RWPE1 (cell line): ENCODE measurements at regions not wholly inside any gene's neighbourhood (a gene's known extent, or its start where the extent isn't known, plus 50 kb on each side); places are given as distances from the start of the nearest gene placed in this dataset.

Experiments
- CTCF ChIA-PET: fragments of 350-600 bp; sonication (Branson Sonifier 250); formaldehyde crosslinking; extraction: SDS; loops from one replicate; lab custom pipeline; 2021; lab: Yijun Ruan, JAX
- POLR2A ChIA-PET: fragments of 400-600 bp; formaldehyde crosslinking; extraction: SDS; loops from one replicate; lab custom pipeline; 2020; ENCODE audit warnings: antibody characterized with exemption; ENCODE audit not compliant: low non-redundant PET; lab: Yijun Ruan, JAX
- DNase-seq: peaks from one replicate; pipeline ENCODE4 v3.0.0; 2012; ENCODE audit warnings: low spot score
- H3K27ac ChIP-seq: fragments of 450-650 bp; 2 replicates; pipeline ENCODE4 v1.5.1; 2017
- CTCF ChIP-seq: fragments of 450-650 bp; conservative IDR thresholded peaks from 2 replicates; pipeline ENCODE4 v1.5.1; 2017; ENCODE audit warnings: low read depth, mild to moderate bottlenecking

DNA sequence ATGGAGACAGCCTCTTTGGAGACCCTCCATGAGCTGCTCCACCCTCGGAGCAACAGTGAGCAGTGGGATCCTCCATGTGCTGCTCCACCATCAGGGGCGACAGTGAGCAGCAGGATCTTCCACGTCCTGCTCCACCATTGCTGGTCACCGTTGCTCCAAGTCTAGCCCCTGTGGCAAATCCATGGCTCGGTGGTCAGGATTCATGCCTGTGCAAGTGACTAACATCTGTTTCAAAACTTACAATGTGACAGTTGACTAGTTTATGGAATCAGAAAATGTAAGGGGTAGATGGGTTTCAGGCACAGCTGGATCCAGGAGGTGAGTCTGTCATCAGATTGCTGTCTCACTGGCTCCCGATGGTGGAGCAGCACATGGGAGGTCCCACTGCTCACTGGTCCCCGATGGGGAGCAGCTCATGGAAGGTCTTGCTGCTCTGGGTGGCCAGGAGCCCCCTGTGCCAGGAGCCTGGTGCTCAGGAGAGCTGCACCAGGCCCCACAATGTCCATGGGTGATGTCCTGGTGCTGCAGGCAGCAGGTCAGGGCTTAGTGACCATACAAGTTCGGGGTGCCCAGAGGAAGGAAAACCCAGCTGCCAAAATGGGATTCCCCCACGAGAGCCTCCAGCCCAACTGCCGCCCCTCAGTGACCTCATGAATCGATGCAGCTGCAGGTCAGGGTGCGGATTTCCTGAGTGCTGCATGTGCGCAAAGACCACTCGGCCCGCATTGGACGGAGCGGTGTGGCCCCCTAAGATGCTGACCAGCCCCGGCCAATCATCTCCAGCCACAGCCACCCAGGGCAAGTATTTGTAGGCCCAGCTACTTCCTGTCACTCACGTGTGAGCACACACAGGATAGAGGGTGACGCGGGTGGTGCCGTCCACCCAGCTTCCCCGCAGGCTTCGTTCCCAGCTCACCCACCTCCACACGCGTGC, 116.5 kb upstream of the OTOS start:
- CTCF ChIA-PET, result interaction anchor here (1.2 kb wide), 1 partner anchor 187 kb away, joined by 3 read pairs; no protein-coding TSS in a partner anchor
- peak overlapping the region; percentile 85 for H3K27ac ChIP-seq
- POLR2A ChIA-PET, result no interaction called here
- no peak for TF ChIP-seq CTCF
- no peak for DNase-seq

DNA sequence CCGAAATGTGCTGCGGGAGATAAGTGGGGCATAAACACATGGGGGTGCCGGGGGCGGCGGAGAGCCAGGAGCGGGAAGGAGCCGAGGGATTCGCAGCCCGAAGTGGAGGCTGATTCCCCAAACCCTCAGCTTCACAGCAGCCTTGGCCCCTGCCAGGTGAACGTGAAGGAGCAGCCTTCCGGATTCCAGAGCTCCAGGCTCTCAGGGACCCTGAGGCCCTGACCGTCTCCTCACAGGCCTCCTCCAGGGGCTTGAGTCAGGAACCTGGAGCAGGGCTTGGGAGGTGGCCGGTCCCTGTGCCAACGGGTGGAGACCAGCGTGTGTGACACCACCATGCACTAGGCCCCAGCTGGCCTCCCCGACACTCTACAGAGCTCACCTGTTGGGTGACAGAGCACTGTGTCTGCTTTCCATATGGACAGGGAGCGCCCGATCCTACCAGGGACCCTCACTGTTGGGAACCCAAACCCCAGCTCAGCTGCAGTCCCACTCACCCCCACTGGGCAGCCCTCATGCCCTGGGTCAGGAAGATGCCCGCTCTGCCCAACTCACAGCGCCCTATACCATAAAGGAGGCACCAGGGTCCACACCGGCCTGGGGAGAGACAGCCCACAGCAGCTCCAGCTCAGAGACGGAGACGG, 117.6 kb upstream of the OTOS start:
- POLR2A ChIA-PET, result no interaction called here
- CTCF ChIA-PET, result interaction anchor here (0.6 kb wide), 1 partner anchor 12 kb away, joined by 3 read pairs; no protein-coding TSS in a partner anchor
- TF ChIP-seq CTCF, result no peak
- no peak for DNase-seq
- H3K27ac ChIP-seq, result 0 out of 2 replicates have a peak overlapping the region, but pooled peaks have one; percentile 10

DNA sequence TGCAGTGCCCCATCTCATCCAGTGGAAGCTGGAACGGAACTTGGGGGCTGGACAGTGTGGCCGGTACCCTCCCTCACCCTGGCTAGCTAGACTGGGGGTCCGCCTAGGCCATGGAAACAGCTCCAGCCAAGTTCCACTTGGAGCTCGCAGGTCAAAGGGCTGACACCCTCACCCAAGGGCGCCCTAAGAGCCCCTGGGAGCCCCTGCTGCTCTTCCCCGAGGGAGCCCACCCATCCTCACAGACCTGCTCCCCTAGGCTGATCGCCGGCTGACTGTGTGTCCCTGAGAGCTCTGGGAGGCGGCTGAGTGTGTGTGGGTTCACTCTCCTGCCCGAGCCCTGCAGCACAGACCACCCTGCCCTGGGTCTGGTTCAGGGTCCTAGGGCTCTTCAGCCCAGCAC, 118.2 kb upstream of the OTOS start:
- POLR2A ChIA-PET, result no interaction called here
- H3K27ac ChIP-seq, result no peak overlapping the region
- CTCF ChIA-PET, result interaction anchor here (0.5 to 0.6 kb wide), 2 partner anchors 11 to 163 kb away, joined by 3 read pairs; no protein-coding TSS in a partner anchor
- DNase-seq, result no peak
- TF ChIP-seq CTCF, result no peak

GRCh38 chr2:240259201-240259923, 118.9 kb upstream of the OTOS start:
- no peak for TF ChIP-seq CTCF
- POLR2A ChIA-PET, result no interaction called here
- CTCF ChIA-PET, result interaction anchor here (0.5 kb wide), 1 partner anchor 163 kb away, joined by 3 read pairs; no protein-coding TSS in a partner anchor
- no peak overlapping the region for H3K27ac ChIP-seq
- no peak for DNase-seq

GRCh38 chr2:240259924-240260529, 119.6 kb upstream of the OTOS start:
- no peak for TF ChIP-seq CTCF
- POLR2A ChIA-PET, result no interaction called here
- DNase-seq, result no peak
- CTCF ChIA-PET, result interaction anchor here (0.6 kb wide), 1 partner anchor 104 kb away, joined by 4 read pairs; no protein-coding TSS in a partner anchor
- no peak overlapping the region for H3K27ac ChIP-seq
